Caco-2 (cell line): ENCODE measurements at regions not wholly inside any gene's neighbourhood (a gene's known extent, or its start where the extent isn't known, plus 50 kb on each side); places are given as distances from the start of the nearest gene placed in this dataset.

Experiments
- BruUV-seq: library from RNA; stranded (reverse); fragments of 400-500 nt; replicated peaks from 2 replicates; lab custom pipeline; 2021; lab: Mats Ljungman, UMichigan
- CTCF ChIA-PET: fragments of 300-600 bp; sonication (Branson Sonifier 250); formaldehyde crosslinking; loops from one replicate; lab custom pipeline; 2022; ENCODE audit warnings: antibody characterized with exemption; lab: Charles Lee
- POLR2A ChIA-PET: fragments of 300-600 bp; sonication (Branson Sonifier 250); formaldehyde crosslinking; loops from one replicate; lab custom pipeline; 2022; ENCODE audit warnings: antibody characterized with exemption; lab: Charles Lee
- DNase-seq, 2 experiments: peaks; one replicate each; pipeline versions ENCODE4 v3.0.0 to v3.0.0-alpha.2; 2020 to 2022
- H3K27me3 ChIP-seq: replicated peaks from 2 replicates; pipeline ENCODE4 v1.6.0; 2011; ENCODE audit warnings: low read length; ENCODE audit not compliant: control insufficient read depth, insufficient read depth
- H3K36me3 ChIP-seq: 2 replicates; pipeline ENCODE4 v1.5.1; 2011; ENCODE audit warnings: low read length; ENCODE audit not compliant: control insufficient read depth, insufficient read depth
- H3K4me1 ChIP-seq: fragments of 250-450 bp; sonication (Bioruptor Pico); 2 replicates; pipeline ENCODE4 v1.5.1; 2020; ENCODE audit warnings: mild to moderate bottlenecking
- H3K4me3 ChIP-seq: 2 replicates; pipeline ENCODE4 v1.5.1; 2011; ENCODE audit warnings: low read depth, mild to moderate bottlenecking, control low read depth, low read length
- H3K9me3 ChIP-seq: fragments of 250-450 bp; sonication (Bioruptor Pico); 2 replicates; pipeline ENCODE4 v1.5.1; 2020; ENCODE audit warnings: mild to moderate bottlenecking, moderate library complexity
- H3K27ac Mint-ChIP-seq: one replicate; pipeline ENCODE4 v1.8.0; 2022; ENCODE audit warnings: mixed read lengths; ENCODE audit not compliant: unreplicated experiment
- H3K27me3 Mint-ChIP-seq: one replicate; pipeline ENCODE4 v1.8.0; 2022; ENCODE audit warnings: mixed read lengths; ENCODE audit not compliant: insufficient read depth, unreplicated experiment
- H3K36me3 Mint-ChIP-seq: one replicate; pipeline ENCODE4 v1.8.0; 2022; ENCODE audit warnings: mild to moderate bottlenecking, mixed read lengths; ENCODE audit not compliant: insufficient read depth, unreplicated experiment
- H3K4me1 Mint-ChIP-seq: one replicate; pipeline ENCODE4 v1.8.0; 2022; ENCODE audit warnings: low read depth, mixed read lengths; ENCODE audit not compliant: unreplicated experiment
- H3K4me3 Mint-ChIP-seq: one replicate; pipeline ENCODE4 v1.8.0; 2022; ENCODE audit warnings: mild to moderate bottlenecking, moderate library complexity, mixed read lengths; ENCODE audit not compliant: unreplicated experiment
- H3K9me3 Mint-ChIP-seq: one replicate; pipeline ENCODE4 v1.8.0; 2022; ENCODE audit warnings: mixed read lengths; ENCODE audit not compliant: unreplicated experiment
- CTCF ChIP-seq, 2 experiments: fragments of 200-600 bp in 1 of 2; IDR thresholded peaks; 1 replicate in 1 of 2; 2 replicates in 1 of 2; pipeline versions ENCODE4 v1.5.1 to v1.8.0; 2011 to 2022; ENCODE audit warnings: antibody characterized with exemption in 1 of 2, control low read depth in 1 of 2, inconsistent platforms in 1 of 2, low read depth in 1 of 2, low read length in 1 of 2, mild to moderate bottlenecking in 1 of 2, moderate library complexity in 1 of 2; ENCODE audit not compliant: insufficient read depth in 1 of 2, severe bottlenecking in 1 of 2, unreplicated experiment in 1 of 2
- intact Hi-C: fragments of 100-400 bp; cut with micrococcal nuclease; formaldehyde crosslinking; loops from one replicate; pipeline ENCODE4 v1.10.0; 2022; ENCODE audit not compliant: unreplicated experiment

GRCh38 chr12:130054803-130055202 is 107.5 kb upstream of the FZD10 start:
- DNase-seq, result no peak
- Mint-ChIP-seq H3K4me3 (no peak overlapping the region), H3K4me1 (no peaks in the 10 kb centered on the region), H3K9me3 (peaks cover 35% of the 10 kb centered on the region), H3K36me3 (no peaks in the 10 kb centered on the region), H3K27me3 (peaks cover 3% of the 10 kb centered on the region), H3K27ac (no peak overlapping the region)
- intact Hi-C loops, result no loop called here
- Histone ChIP-seq H3K4me1 (no peaks in the 10 kb centered on the region), H3K4me3 (no peak overlapping the region), H3K9me3 (peaks cover 3% of the 10 kb centered on the region; the same call in 1 of the 2 replicates), H3K27me3 (no peaks in the 10 kb centered on the region), H3K36me3 (no peaks in the 10 kb centered on the region)
- ChIA-PET CTCF (no interaction called here), POLR2A (no interaction called here)
- TF ChIP-seq CTCF (IDR thresholded peaks at IDR 0.05; ENCODE audit: insufficient read depth in 1 of 2, low read depth in 1 of 2, low read length in 1 of 2, severe bottlenecking in 1 of 2, unreplicated experiment in 1 of 2), result no peak
- no TSS peak for BruUV-seq

- Histone ChIP-seq H3K27me3 (no peaks in the 10 kb centered on the region), H3K4me3 (no peak overlapping the region), H3K4me1 (no peaks in the 10 kb centered on the region), H3K36me3 (no peaks in the 10 kb centered on the region), H3K9me3 (peaks cover 3% of the 10 kb centered on the region; the same call in 1 of the 2 replicates)
- Mint-ChIP-seq H3K4me1 (no peaks in the 10 kb centered on the region), H3K9me3 (peaks cover 26% of the 10 kb centered on the region), H3K36me3 (no peaks in the 10 kb centered on the region), H3K4me3 (no peak overlapping the region), H3K27me3 (no peaks in the 10 kb centered on the region), H3K27ac (no peak overlapping the region)
- no peak for TF ChIP-seq CTCF (IDR thresholded peaks at IDR 0.05; ENCODE audit: insufficient read depth in 1 of 2, low read depth in 1 of 2, low read length in 1 of 2, severe bottlenecking in 1 of 2, unreplicated experiment in 1 of 2)
- BruUV-seq, result no TSS peak
- intact Hi-C loops, result no loop called here
- CTCF ChIA-PET, result no interaction called here
- POLR2A ChIA-PET, result no interaction called here
- no peak for DNase-seq
Observed at GRCh38 chr12:130058926-130059472, 103.3 kb upstream of the FZD10 start.

- no peaks in the 10 kb centered on the region for H3K4me1 ChIP-seq
- no TSS peak for BruUV-seq
- POLR2A ChIA-PET, result no interaction called here
- Mint-ChIP-seq H3K4me1 (no peaks in the 10 kb centered on the region), H3K4me3 (no peak overlapping the region), H3K36me3 (no peaks in the 10 kb centered on the region), H3K27ac (no peak overlapping the region), H3K27me3 (no peaks in the 10 kb centered on the region), H3K9me3 (peaks cover 10% of the 10 kb centered on the region)
- DNase-seq, result no peak
- CTCF ChIA-PET, result no interaction called here
- no peak for TF ChIP-seq CTCF (IDR thresholded peaks at IDR 0.05; ENCODE audit: insufficient read depth in 1 of 2, low read depth in 1 of 2, low read length in 1 of 2, severe bottlenecking in 1 of 2, unreplicated experiment in 1 of 2)
- H3K36me3 ChIP-seq, result no peaks in the 10 kb centered on the region
- H3K4me3 ChIP-seq, result no peak overlapping the region
- intact Hi-C loops, result no loop called here
- no peaks in the 10 kb centered on the region for H3K9me3 ChIP-seq
- H3K27me3 ChIP-seq, result no peaks in the 10 kb centered on the region
Observed at GRCh38 chr12:130063866-130064265, 98.4 kb upstream of the FZD10 start.
